ENCODE measurements at regions not wholly inside any gene's neighbourhood (a gene's known extent, or its start where the extent isn't known, plus 50 kb on each side); places are given as distances from the start of the nearest gene placed in this dataset.

- FAIRE-seq = no peak
Measured at GRCh38 chr18:76113101-76113500, 381.9 kb downstream of the ZNF516 start.

- FAIRE-seq = no peak
Measured at GRCh38 chr18:76102626-76103025, 392.4 kb downstream of the ZNF516 start.

DNA sequence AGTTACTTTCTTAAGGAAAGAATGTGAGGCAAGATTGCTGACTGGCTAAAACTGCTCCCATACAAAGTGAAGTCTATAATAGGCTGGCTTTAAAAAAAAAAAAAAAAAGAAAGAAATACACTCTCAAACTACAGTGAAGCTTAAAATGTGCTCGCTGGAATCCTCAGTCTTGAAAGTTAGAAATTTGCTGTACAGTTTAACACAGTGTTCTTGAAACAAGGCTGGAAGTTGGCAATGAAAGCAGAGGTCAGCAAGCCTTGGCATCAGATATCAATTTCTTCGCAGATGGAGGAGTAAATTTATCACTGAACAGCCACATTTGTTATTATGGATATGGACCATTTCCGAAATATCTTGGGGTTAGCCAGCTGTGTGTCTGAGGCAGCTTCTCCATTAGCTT, 392.9 kb downstream of the ZNF516 start:
- FAIRE-seq = no peak

GRCh38 chr18:76099931-76100457, 395.0 kb downstream of the ZNF516 start:
- FAIRE-seq = no peak

- FAIRE-seq = no peak
Measured at GRCh38 chr18:76098674-76099411, 396.2 kb downstream of the ZNF516 start.

GRCh38 chr18:76081536-76081935, 413.5 kb downstream of the ZNF516 start:
- no peak for FAIRE-seq

DNA sequence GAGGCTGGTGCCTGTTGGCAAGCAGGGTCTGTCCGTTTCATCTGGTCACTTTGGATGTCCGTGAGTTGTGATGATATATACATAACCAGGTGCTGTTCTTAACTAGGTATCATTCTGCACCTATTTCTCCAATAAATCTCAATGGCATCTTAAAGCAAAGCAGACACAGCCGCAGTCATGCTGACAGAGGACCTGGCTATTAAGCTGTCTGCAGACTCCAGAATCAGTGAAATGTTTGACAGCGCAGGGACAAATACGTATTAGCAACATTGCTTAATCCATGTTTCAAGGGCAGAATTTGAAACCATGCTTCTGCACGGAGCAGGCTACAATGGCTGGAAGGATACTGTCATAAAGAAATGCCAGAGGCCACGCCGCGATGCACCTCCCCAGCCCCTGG, 414.6 kb downstream of the ZNF516 start:
- FAIRE-seq = no peak

DNA sequence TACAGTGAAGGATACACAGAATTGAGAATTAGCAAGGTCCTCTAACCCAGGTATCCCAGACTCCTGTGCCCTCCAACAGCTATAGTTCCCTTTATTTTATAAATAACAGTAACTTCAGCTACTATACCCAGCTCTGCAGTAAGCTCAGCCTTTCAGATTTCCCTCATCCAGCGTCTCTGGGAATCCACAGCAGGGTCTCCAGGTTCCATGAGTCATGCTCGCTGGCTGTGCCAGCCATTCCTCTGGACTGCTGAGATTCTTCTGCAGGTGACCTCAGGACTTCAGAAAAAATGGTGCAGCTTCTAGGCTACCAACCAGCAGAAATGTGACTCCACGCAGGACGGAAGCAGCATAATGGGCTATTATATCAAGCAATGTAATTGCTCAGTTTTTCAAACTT, 419.3 kb downstream of the ZNF516 start:
- FAIRE-seq = no peak

- FAIRE-seq = no peak
Measured at GRCh38 chr18:76064998-76065397, 430.0 kb downstream of the ZNF516 start.

DNA sequence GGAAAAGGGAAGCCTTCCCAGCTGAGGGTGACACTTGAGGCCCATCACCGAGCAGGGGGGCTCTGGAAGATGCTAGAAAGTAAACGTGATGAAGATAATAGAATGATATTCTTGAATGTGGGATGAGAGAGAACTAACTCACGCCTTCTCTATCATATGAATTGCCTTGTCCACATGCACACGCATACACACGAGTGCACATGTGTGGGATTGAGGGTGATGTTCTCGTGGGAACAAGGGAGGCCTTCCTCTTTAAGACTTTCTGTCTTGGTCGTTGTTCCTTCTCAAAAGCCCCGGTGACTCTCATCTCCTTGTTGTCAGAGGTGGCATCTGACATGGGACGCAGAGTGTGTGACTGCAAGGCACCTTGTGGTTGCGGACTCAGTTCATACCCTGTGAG, 436.9 kb downstream of the ZNF516 start:
- no peak for FAIRE-seq

DNA sequence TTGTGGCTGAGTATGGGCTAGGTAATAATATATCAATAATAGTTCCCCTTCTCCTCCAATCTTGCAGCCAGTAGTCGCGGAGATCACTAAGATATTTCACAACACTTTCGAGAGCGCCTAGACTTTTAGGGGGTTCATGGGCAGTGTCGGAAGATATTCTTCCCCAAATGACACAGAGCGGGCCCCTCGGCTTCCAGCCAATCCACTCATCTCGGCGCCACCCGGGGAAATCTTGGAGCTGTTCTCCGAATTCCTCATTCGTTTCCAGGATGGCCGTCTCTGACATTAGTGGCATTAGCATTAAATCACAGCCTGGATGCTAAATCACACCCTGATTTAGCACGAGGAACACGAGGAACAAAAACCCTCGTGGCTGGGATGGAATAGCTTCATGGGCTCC, 437.7 kb downstream of the ZNF516 start:
- FAIRE-seq = no peak

DNA sequence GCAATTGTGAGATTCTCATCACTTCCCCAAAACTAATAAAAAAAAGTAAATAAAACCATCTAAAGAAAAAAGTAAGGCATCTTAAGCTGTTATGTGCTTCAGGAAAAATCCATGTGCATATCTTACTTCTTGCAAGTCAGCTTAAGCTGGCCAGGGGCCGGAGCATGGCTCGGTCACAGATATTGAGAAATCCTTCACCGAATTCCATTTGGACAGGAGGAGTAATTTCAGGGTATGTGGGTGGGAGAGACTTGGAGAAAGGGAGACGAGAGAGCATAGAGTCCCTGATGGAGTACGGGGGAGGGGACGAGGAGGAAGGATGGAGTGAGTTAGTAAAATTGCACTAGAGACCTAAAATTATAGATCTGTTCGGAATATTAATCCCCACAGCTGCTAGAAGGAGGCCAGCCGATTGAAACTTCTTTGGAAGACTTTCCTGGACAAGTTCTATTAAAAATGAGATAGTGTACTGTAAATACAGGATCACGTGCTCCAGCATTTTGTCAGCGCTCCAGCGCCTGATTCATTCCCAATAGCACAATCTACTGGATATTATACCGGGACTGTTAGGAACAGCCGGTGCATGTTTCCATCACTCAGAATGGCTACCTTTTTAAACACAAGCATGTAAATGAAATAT, 438.5 kb downstream of the ZNF516 start:
- FAIRE-seq = no peak

- FAIRE-seq = no peak
Measured at GRCh38 chr18:76055578-76055977, 439.5 kb downstream of the ZNF516 start.

DNA sequence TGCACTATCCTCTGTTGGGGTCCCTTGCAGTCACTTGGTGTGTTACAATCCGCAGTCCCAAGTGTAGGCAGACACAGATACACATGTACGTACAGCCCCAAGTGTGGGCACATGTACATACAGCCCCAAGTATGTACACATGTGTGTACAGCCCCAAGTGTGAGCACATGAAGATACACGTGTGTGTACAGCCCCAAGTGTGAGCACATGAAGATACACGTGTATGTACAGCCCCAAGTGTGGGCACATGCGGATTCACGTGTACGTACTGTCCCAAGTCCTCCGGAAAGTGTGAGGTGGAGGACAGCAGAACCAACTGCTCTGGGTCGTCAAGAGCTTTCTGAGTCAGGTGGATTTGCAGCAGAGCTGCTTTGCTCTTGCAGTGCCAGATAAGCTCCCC, 440.0 kb downstream of the ZNF516 start:
- no peak for FAIRE-seq

- FAIRE-seq = no peak
Measured at GRCh38 chr18:76054156-76054555, 440.9 kb downstream of the ZNF516 start.

GRCh38 chr18:76053551-76053950, 441.5 kb downstream of the ZNF516 start:
- no peak for FAIRE-seq

DNA sequence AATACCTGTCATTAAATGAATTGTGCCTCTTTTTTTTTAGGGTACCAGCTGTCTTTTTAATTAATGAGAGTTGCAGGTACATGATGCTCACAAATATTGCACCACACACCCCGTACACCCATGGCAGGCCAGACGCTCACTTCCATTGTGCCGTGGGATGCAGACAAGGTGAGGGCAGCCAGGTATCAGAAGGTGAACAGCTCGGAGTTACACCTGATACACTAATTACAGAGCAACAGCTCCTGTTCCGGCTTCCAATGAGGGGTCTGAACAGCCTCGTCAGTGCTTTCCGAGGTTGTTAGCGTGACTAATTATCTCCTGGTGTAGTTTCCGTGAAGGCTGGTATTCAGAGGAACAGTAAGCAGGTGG, 442.8 kb downstream of the ZNF516 start:
- FAIRE-seq = no peak

DNA sequence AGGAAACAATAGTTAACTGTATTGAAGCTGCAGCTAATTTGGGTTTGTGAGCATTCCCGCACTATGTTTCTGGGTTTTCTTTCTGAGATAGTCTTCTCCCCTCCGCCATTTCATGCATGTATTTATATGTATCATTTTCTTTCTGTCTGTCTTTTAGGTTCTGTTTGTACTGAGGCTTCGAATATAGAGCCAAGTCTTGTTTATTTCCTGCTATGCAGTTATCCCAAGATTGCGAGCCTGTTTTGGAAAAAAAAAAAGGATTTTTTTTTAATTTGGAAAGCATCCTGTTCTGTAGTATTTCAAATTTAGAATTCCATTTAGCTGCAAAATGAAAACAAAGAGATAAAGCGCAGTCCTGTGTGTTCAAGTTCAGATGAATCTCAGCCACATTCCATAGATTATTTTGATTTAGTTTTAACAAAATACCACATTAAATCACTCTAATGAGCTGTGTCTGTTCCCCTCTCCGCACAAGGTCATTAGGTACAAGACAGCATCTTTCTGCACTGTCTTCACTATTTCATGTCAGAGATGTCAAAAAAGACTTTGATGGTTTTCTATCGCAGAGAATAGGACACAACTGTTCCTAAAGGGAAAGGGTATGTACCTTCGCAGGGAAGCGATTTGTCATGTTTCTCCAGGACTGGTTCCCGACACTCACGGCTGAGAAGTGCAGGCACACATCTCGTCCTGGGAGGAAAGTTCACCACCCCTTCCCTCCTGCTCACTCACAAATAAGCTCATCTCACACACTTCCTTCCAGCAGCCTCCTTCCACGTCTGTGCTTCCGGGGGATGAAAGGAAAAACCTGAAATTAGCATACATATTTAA, 443.4 kb downstream of the ZNF516 start:
- FAIRE-seq = no peak

- no peak for FAIRE-seq
Measured at GRCh38 chr18:76046221-76046620, 448.8 kb downstream of the ZNF516 start.

GRCh38 chr18:76042511-76042910, 452.5 kb downstream of the ZNF516 start:
- no peak for FAIRE-seq

DNA sequence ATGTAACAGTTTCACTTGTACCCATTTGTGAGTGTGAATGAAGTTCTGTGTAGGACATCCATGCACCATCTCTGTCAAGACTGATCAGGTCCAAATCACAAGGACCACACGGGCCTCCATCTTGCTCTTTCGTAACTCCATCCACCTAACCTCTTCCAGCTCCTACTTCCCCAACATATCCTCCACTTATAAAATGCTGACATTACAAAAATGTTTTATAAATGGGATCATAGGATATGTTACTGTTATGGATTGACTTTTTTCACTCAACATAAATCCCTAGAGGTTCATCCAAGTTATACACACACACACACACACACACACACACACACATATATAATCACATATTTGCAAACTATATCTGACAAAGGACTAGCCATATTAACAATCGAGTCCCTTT, 476.8 kb downstream of the ZNF516 start:
- FAIRE-seq = no peak

GRCh38 chr18:76013057-76013456, 482.0 kb downstream of the ZNF516 start:
- FAIRE-seq = no peak

DNA sequence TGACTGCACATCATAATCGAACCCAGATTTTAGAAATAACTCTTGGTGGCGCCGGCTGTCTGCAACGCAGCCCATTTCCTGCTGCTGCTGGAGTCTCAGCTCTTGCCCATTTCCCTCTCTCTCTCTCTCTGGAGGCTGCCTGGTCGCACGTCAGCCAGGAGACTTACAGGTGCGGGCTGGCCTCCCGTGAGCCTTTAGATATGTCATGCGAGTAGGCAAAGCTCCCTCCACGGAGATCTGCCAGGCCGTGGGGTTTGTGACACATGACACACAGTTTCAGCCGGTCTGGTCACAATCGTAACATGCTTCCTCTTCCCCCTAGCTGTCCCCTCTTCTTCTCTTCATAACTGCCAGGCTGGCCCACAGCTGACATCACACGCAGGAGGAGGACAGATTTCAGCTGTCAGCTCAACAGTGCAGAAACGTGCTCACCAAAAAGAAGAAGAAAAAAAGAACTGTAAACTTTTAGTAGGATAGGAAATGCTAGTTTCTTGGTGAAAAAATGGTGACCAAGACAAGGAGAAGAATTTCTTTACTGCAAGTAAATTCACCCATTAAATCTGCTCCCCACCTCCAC, 489.3 kb downstream of the ZNF516 start:
- FAIRE-seq = no peak
